HepG2 (cell line): ENCODE measurements at regions not wholly inside any gene's neighbourhood (a gene's known extent, or its start where the extent isn't known, plus 50 kb on each side); places are given as distances from the start of the nearest gene placed in this dataset.

Source experiments
- ATAC-seq: fragments of 200-7000 bp; cut with Tn5 transposase; 3 replicates; pipeline ENCODE4 v1.9.1; 2020; ENCODE audit warnings: mild to moderate bottlenecking, moderate library complexity
- BruUV-seq: library from RNA; stranded (reverse); fragments of 400-500 nt; replicated peaks from 2 replicates; lab custom pipeline; 2021; lab: Mats Ljungman, UMichigan
- CTCF ChIA-PET: fragments of 300-600 bp; formaldehyde crosslinking; extraction: SDS; loops from one replicate; lab custom pipeline; 2021; ENCODE audit warnings: low total read pairs, inconsistent platforms, low intra/inter-chr PET ratio; lab: Yijun Ruan, JAX
- POLR2A ChIA-PET: fragments of 350-600 bp; sonication (Branson Sonifier 250); formaldehyde crosslinking; loops from one replicate; lab custom pipeline; 2020; ENCODE audit warnings: antibody characterized with exemption, inconsistent platforms; lab: Yijun Ruan, JAX
- DNase-seq: peaks from one replicate; pipeline ENCODE4 v3.0.0-alpha.2; 2015; ENCODE audit warnings: low spot score
- FAIRE-seq: peaks from 3 replicates; lab custom pipeline; 2011; peaks lifted over from hg19 to GRCh38; lab: Jason Lieb, UNC
- H2AFZ ChIP-seq: one replicate; pipeline ENCODE4 v1.6.1; 2011; ENCODE audit warnings: low read length, inconsistent platforms
- H3K27ac ChIP-seq: fragments of 300-600 bp; 3 replicates; pipeline ENCODE4 v1.8.0; 2011; ENCODE audit warnings: mixed run types, mild to moderate bottlenecking, mixed read lengths, low read length, inconsistent platforms; ENCODE audit not compliant: insufficient read depth; ENCODE audit errors: extremely low read length
- H3K27me3 ChIP-seq, 2 experiments: fragments of 200-600 bp in 1 of 2; 2 replicates in 1 of 2; 3 replicates in 1 of 2; pipeline versions ENCODE4 v1.6.0 to v1.8.0; 2011; ENCODE audit warnings: low read length in 2 of 2, mild to moderate bottlenecking in 2 of 2, moderate library complexity in 2 of 2, inconsistent platforms in 1 of 2; ENCODE audit not compliant: insufficient read depth in 2 of 2, control insufficient read depth in 1 of 2
- H3K36me3 ChIP-seq, 2 experiments: fragments of 200-600 bp in 1 of 2; replicated peaks in 1 of 2; 2 replicates in 1 of 2; 3 replicates in 1 of 2; pipeline versions ENCODE4 v1.5.1 to v1.8.0; 2011; ENCODE audit warnings: low read length in 2 of 2, inconsistent platforms in 1 of 2; ENCODE audit not compliant: insufficient read depth in 2 of 2, control insufficient read depth in 1 of 2
- H3K4me1 ChIP-seq: 2 replicates; pipeline ENCODE4 v1.5.1; 2012; ENCODE audit warnings: low read length, inconsistent platforms; ENCODE audit not compliant: insufficient read depth
- H3K4me2 ChIP-seq: 2 replicates; pipeline ENCODE4 v1.6.0; 2011; ENCODE audit warnings: low read depth, low read length, inconsistent platforms
- H3K4me3 ChIP-seq, 3 experiments: fragments of 200-600 bp in 1 of 3; sonication (generic), shearing (Covaris generic) in 1 of 3; replicated peaks in 1 of 3; 2 replicates each; pipeline ENCODE4 v1.5.1; 2011 to 2016; ENCODE audit warnings: low read length in 3 of 3, inconsistent platforms in 2 of 3, low read depth in 2 of 3, mild to moderate bottlenecking in 2 of 3, control low read depth in 1 of 3, mixed read lengths in 1 of 3; ENCODE audit not compliant: insufficient read depth in 1 of 3
- H3K79me2 ChIP-seq: one replicate; pipeline ENCODE4 v1.6.1; 2011; ENCODE audit warnings: low read length, inconsistent platforms; ENCODE audit not compliant: insufficient read depth
- H3K9ac ChIP-seq: 2 replicates; pipeline ENCODE4 v1.6.0; 2011; ENCODE audit warnings: mild to moderate bottlenecking, low read depth, low read length, inconsistent platforms; ENCODE audit not compliant: insufficient read depth
- H3K9me3 ChIP-seq: 2 replicates; pipeline ENCODE4 v1.5.1; 2012; ENCODE audit warnings: mild to moderate bottlenecking, low read length
- H4K20me1 ChIP-seq: 2 replicates; pipeline ENCODE4 v1.6.0; 2011; ENCODE audit warnings: inconsistent platforms, mild to moderate bottlenecking, low read length, moderate library complexity; ENCODE audit not compliant: insufficient read depth
- AGO2 ChIP-seq: fragments of 200-400 bp; formaldehyde crosslinking; optimal IDR thresholded peaks from 2 replicates; pipeline ENCODE3; 2017; ENCODE audit warnings: mild to moderate bottlenecking, low read depth, low read length, moderate library complexity
- CSRNP1 ChIP-seq: sonication (generic); formaldehyde crosslinking; IDR thresholded peaks from 2 replicates; pipeline ENCODE4 v1.8.1; 2023; ENCODE audit warnings: mild to moderate bottlenecking, missing genetic modification reagents
- IKZF1 ChIP-seq: fragments of 450-650 bp; IDR thresholded peaks from 2 replicates; pipeline ENCODE4 v1.7.1; 2016
- MEF2D ChIP-seq: sonication (generic); formaldehyde crosslinking; IDR thresholded peaks from 2 replicates; pipeline ENCODE4 v1.5.1; 2020; ENCODE audit warnings: mild to moderate bottlenecking, missing genetic modification reagents
- MYPOP ChIP-seq: sonication (generic); formaldehyde crosslinking; IDR thresholded peaks from 2 replicates; pipeline ENCODE4 v1.8.1; 2023; ENCODE audit warnings: mild to moderate bottlenecking, moderate library complexity, missing genetic modification reagents
- ZFP82 ChIP-seq: sonication (generic); formaldehyde crosslinking; IDR thresholded peaks from 2 replicates; pipeline ENCODE4 v1.5.1; 2020; ENCODE audit warnings: mild to moderate bottlenecking, missing genetic modification reagents, borderline replicate concordance
- ZMYM3 ChIP-seq: sonication (generic); formaldehyde crosslinking; IDR thresholded peaks from 2 replicates; pipeline ENCODE4 v1.5.1; 2020; ENCODE audit warnings: mild to moderate bottlenecking, missing genetic modification reagents
- ZNF225 ChIP-seq: sonication (generic); formaldehyde crosslinking; IDR thresholded peaks from 2 replicates; pipeline ENCODE4 v1.4.0; 2020; ENCODE audit warnings: mild to moderate bottlenecking, missing genetic modification reagents
- ZNF530 ChIP-seq: sonication (generic); formaldehyde crosslinking; IDR thresholded peaks from 2 replicates; pipeline ENCODE4 v1.5.0; 2020; ENCODE audit warnings: low read depth, mild to moderate bottlenecking, missing genetic modification reagents
- WGBS: methylation state at CpG from one replicate; pipeline ENCODE4 v1.1.6; 2017; ENCODE audit warnings: low lambda C conversion rate; 5-methylcytosine and 5-hydroxymethylcytosine counted together
- in situ Hi-C: cut with HindIII; loops from 2 replicates; pipeline ENCODE4 v1.10.0; 2017; ENCODE audit warnings: low pct_unique_long_range_greater_than_20kb; ENCODE audit not compliant: extremely low pct_ligation_motif_present
- intact Hi-C: fragments of 100-400 bp; cut with micrococcal nuclease; formaldehyde crosslinking; loops from one replicate; pipeline ENCODE4 v1.10.0; 2022; ENCODE audit not compliant: unreplicated experiment
- TF ChIP-seq, protein P1 (sequence below): sonication (generic); formaldehyde crosslinking; IDR thresholded peaks from 2 replicates; pipeline ENCODE4 v1.9.0; 2021; ENCODE audit warnings: missing genetic modification reagents, borderline replicate concordance
- TF ChIP-seq, protein P2 (sequence below): IDR thresholded peaks from 2 replicates; pipeline ENCODE4 v1.6.1; 2016; ENCODE audit warnings: missing biosample characterization, missing genetic modification reagents, low read depth
- TF ChIP-seq, protein P3 (sequence below): sonication (generic); formaldehyde crosslinking; IDR thresholded peaks from 2 replicates; pipeline ENCODE4 v1.4.0; 2020; ENCODE audit warnings: low read depth, missing genetic modification reagents

DNA sequence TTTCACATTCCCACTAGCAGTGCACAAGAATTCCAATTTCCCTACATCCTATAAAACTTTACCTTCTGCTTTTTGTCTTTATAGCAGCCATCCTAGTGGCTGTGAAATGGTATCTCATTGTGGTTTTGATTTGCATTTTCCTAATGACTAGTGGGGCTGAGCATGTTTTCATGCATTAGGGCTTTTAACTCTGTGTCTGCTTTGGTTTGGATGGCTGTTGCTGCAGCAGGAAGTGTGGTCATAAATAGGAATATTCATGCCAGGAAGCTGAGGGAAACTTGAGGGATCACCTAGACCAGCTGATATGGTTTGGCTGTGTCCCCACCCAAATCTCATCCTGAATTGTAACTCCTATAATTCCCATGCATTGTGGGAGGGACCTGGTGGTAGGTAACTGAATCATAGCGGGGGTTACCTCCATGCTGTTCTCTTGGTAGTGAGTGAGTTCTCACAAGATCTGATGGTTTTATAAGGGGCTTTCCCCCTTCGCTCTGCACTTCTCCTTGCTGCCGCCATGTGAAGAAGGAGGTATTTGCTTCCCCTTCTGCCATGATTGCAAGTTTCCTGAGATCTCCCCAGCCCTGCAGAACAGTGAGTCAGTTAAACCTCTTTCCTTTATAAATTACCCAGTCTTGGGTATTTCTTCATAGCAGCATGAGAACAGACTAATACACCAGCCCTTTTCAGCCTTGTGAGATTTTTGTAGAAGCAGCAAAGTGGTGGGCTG is 181.8 kb upstream of the PITRM1 start (continued):
- TF ChIP-seq MYPOP (CRISPR knock-in tag), result no peak
- no peak for TF ChIP-seq MEF2D (CRISPR knock-in tag)
- TF ChIP-seq, protein P1, sequence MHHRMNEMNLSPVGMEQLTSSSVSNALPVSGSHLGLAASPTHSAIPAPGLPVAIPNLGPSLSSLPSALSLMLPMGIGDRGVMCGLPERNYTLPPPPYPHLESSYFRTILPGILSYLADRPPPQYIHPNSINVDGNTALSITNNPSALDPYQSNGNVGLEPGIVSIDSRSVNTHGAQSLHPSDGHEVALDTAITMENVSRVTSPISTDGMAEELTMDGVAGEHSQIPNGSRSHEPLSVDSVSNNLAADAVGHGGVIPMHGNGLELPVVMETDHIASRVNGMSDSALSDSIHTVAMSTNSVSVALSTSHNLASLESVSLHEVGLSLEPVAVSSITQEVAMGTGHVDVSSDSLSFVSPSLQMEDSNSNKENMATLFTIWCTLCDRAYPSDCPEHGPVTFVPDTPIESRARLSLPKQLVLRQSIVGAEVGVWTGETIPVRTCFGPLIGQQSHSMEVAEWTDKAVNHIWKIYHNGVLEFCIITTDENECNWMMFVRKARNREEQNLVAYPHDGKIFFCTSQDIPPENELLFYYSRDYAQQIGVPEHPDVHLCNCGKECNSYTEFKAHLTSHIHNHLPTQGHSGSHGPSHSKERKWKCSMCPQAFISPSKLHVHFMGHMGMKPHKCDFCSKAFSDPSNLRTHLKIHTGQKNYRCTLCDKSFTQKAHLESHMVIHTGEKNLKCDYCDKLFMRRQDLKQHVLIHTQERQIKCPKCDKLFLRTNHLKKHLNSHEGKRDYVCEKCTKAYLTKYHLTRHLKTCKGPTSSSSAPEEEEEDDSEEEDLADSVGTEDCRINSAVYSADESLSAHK (CRISPR knock-in tag), result no peak
- TF ChIP-seq, protein P2, sequence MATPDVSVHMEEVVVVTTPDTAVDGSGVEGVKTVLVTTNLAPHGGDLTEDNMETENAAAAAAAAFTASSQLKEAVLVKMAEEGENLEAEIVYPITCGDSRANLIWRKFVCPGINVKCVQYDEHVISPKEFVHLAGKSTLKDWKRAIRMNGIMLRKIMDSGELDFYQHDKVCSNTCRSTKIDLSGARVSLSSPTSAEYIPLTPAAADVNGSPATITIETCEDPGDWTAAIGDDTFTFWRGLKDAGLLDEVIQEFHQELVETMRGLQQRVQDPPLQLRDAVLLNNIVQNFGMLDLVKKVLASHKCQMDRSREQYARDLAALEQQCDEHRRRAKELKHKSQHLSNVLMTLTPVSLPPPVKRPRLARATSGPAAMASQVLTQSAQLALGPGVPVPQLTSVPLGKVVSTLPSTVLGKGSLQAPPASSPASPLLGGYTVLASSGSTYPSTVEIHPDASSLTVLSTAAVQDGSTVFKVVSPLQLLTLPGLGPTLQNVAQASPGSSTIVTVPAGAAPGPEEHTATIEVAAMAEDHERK, result no peak

DNA sequence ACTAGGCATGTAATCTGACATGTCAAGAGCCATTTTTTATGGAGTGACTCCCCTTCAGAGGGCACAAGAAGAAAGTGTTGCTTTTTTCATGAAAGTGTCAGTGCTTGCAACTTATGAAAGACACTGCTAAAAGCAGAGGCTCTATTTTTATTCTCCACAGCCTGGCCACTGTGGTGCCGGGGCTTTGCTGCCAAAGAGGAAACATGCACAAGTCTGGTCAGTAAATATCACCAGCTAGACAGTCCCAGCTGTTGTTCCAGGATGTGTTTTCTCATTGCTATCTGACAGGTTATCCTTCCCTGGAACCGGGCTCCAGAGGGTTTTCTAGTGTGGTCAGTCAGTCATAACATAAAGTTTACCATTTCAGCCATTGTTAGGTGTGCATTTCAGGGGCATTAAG is 180.7 kb upstream of the PITRM1 start:
- Histone ChIP-seq H3K4me2 (no peak overlapping the region), H3K79me2 (no peaks in the 10 kb centered on the region), H3K9me3 (0 out of 2 replicates have a peak, but pooled peaks cover under 1% of the 10 kb centered on the region), H3K4me1 (no peaks in the 10 kb centered on the region), H3K27ac (no peak overlapping the region), H3K36me3 (no peaks in the 10 kb centered on the region), H4K20me1 (no peaks in the 10 kb centered on the region), H3K27me3 (peaks cover 4 to 26% of the 10 kb centered on the region in 2 experiments; a peak in 3 of 5 replicates), H3K9ac (no peak overlapping the region), H2AFZ (no peak overlapping the region), H3K4me3 (no peak overlapping the region)
- CTCF ChIA-PET, result no interaction called here
- WGBS, result 0% methylated on average over 2 of the region's 2 CpGs
- POLR2A ChIA-PET, result no interaction called here
- no TSS peak for BruUV-seq
- no peak for FAIRE-seq
- in situ Hi-C loops, result no loop called here
- ATAC-seq, result no peak
- intact Hi-C loops, result no loop called here
- DNase-seq, result no peak
- TF ChIP-seq AGO2 (no peak), ZNF225 (CRISPR knock-in tag) (no peak), ZNF530 (CRISPR knock-in tag) (no peak), ZFP82 (no peak), ZMYM3 (CRISPR knock-in tag) (no peak), IKZF1 (no peak), CSRNP1 (no peak)
- TF ChIP-seq, protein P3, sequence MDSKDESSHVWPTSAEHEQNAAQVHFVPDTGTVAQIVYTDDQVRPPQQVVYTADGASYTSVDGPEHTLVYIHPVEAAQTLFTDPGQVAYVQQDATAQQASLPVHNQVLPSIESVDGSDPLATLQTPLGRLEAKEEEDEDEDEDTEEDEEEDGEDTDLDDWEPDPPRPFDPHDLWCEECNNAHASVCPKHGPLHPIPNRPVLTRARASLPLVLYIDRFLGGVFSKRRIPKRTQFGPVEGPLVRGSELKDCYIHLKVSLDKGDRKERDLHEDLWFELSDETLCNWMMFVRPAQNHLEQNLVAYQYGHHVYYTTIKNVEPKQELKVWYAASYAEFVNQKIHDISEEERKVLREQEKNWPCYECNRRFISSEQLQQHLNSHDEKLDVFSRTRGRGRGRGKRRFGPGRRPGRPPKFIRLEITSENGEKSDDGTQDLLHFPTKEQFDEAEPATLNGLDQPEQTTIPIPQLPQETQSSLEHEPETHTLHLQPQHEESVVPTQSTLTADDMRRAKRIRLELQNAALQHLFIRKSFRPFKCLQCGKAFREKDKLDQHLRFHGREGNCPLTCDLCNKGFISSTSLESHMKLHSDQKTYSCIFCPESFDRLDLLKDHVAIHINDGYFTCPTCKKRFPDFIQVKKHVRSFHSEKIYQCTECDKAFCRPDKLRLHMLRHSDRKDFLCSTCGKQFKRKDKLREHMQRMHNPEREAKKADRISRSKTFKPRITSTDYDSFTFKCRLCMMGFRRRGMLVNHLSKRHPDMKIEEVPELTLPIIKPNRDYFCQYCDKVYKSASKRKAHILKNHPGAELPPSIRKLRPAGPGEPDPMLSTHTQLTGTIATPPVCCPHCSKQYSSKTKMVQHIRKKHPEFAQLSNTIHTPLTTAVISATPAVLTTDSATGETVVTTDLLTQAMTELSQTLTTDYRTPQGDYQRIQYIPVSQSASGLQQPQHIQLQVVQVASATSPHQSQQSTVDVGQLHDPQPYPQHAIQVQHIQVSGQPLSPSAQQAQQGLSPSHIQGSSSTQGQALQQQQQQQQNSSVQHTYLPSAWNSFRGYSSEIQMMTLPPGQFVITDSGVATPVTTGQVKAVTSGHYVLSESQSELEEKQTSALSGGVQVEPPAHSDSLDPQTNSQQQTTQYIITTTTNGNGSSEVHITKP (CRISPR knock-in tag), result no peak
